CD4-positive, alpha-beta T cell treated with Interleukin-21 for 1 hour (primary cell): ENCODE measurements at regions not wholly inside any gene's neighbourhood (a gene's known extent, or its start where the extent isn't known, plus 50 kb on each side); places are given as distances from the start of the nearest gene placed in this dataset.
"Not testable (repeated sequence)": the region's sequence is repeated elsewhere in the genome, so short reads cannot be mapped to it uniquely, and the experiment has no call there.

ENCODE experiments used
- DNase-seq: peaks from one replicate; pipeline ENCODE4 v3.0.0-alpha.2; 2020

DNA sequence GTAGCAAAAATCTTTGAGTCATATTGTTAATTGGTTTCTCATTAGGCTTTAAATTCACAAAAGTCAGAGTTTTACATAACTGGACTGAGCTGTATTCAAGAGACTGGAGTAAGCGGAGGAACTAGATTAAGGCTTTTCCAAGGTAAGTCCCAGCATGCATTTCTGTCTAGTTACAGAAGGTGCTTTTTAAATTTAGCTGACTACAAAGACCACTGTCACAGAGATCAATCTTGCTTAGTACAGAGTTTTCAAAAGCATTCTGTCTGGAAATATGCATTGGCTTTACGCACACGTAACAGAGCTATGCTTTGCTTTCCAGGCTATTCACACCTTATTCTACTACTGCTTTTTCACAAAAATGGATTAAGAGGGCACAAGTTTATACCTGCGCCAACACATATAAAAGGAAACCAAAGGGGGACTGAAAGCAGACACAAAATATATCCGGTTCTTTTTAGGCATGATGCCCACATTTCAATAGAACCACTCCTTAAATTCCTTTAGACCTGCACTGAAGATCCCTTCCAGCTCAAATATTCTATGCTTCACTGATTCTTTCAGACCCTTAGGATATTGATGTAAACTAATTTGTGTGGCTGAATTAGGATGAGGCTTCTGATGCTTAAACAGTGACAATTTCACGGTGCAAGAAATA is 560.7 kb upstream of the CRIM1 start:
- DNase-seq: no peak

- DNase-seq: no peak
Observed at GRCh38 chr2:35790292-35790691, 565.3 kb upstream of the CRIM1 start.

DNA sequence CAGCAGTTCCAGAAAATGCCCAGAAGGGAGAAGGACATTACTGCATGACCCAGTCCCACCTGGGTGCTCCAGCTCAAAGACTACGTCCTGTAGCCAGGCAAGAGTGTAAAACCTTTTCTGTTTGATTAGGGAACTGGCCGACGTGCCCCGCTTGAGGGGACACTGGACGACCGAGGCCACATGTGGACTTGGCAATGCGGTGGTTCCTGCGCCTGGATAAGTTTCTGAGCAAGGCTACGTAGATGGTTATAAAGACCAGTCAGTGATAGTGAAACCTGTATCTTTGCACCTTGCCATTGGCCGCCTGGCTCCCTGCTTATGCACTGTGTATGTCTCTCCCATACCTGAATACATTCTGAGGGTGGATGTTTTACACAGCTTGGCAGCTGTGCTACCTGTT is 567.0 kb upstream of the CRIM1 start:
- no peak for DNase-seq

DNA sequence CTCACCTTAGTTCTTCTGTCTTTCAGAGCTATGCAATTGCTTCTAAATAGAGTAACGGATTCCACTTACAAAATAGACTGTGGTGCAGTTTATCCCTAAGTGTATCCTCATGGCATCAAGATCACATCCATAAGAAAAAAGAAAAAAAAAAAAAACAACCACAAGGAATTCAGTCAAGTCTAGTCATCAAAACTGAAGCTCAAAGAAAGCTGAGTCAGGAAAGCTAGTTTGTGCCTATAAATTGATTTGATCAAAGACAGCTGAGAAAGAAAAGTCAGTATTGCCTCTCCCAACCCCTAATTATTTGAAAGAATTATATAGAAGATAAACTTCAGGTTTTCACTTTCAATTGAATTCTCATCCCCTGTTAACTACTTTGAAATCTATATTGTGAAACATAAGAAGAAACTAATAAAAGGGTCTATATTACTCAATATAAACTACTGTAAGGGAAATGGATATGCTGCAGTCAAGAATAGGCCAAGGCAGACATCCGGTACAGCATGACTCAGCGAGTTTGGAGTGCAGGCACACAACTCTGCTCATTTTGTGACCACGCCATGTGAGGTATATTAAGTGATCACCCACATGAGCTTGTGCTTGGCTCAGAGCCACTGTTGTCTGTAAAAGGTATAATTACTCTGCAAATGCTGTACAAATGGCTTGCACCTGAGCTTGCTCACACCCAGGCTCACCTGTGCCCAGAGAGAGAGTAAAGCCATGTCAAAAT is 568.1 kb upstream of the CRIM1 start:
- DNase-seq: no peak

DNA sequence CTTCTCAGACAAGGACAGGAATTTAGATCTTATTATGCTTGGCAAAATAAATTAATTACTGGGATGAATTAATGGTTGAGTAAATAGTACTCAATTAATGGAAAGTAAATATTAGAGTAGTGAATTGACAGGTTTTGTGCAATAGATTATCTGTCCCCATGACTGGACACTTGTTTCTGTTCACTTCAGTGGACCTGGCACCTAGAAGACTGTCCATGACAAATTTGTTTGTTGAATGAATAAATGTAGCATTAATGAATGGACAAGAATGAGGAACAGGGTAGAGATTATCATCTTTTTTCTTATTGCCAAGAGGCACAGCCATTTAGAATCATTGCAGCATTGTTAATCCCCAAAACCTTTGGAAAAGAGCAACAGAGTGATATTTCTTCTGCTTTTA is 570.0 kb upstream of the CRIM1 start:
- DNase-seq: no peak

DNA sequence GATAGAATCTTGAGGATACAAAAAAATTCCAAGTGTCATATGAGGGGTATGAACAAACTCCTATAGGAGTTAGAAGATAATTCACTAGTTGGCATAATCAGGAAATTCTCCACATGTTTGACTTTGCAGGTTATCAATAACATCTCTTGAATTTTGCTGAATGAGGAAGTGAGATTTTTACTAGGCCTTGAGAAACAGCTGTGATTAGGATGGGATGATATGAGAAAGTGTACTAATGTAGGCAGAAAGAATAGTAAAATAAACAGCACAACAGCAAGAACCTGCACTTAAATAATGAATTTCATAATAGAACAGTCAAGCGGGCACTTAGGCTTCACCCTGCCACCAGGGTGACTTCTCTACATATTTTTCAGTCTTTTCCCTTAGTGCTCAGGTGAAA is 570.8 kb upstream of the CRIM1 start:
- no peak for DNase-seq

DNA sequence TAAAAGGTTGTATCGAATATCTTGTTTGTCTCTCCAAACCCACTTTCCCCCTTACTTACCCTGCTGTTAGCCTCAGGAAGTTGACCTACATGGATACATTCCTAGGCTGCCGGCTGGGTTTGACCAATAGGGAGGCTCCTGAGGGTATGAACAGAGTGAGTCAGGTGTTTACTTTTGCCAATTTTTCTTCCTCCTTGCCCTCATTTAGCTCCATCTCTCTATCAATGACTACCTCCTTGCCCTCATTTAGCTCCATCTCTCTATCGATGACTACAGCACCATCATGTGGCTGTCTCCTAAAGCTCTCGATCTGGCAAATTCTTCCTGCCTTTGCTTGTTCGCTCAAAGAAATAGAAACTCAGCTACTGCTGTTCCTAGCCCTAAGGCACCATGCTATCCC is 571.9 kb upstream of the CRIM1 start:
- DNase-seq: no peak

GRCh38 chr2:35741556-35741955 is 614.0 kb upstream of the CRIM1 start:
- DNase-seq: no peak

DNA sequence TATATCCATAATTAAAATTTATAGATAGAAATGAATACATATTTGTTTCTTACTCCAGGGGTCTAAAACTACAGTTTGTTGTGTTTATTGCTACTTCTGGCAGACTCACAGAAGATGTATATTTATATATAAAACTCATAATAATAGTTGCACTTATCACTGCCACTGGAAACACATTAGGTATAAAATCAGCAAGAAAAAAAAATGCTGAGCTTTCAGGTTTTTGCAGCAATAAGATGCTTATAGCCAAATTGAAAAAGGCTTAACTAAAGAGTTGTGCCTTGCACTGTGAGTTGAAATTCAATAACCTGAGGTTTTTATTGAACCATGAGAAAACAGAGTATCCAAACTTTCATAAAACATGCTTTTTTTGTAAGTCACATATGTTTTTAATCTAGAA is 623.9 kb upstream of the CRIM1 start:
- no peak for DNase-seq

GRCh38 chr2:35714883-35715282 is 640.7 kb upstream of the CRIM1 start:
- no peak for DNase-seq

DNA sequence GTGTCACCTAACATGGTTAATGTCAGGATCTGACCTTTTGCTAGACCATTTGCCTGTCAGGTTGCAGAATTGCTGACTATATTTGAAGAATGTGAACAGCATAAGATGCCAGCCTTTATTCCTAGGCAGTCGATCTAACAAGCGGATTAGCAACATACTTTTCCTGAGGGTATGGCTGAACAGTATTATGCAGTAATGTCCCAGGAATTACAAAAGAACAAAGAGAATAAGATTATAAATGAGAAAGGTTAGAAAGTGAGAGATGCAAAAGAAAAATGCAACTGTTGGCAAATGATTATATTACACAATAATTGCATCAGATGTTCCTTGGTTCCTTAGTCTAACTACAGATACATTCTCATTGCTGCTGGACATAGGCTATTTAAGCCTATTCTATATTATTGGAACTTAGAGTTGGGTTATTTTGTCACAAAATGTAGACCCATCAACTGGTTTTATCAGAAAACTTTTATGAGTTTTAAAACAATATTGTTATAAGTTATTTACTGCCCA is 647.1 kb upstream of the CRIM1 start:
- DNase-seq: no peak

DNA sequence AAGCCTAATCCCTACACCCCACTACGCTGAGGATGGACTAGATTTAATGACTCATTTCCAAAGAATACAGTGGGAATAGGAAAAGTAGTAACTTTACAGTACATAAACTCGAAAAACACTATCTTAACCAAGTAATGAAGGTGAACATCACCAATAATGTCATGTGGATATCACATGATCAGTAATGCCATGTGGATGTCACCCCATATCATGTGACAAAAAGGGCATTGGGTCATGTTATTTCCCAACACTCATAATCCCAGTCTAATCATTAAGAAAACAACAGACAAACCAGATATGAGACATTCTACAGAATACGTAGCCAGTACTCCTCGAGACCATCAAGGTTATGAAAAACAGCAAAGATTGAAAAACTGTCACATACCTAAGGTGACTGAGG is 667.3 kb upstream of the CRIM1 start:
- no peak for DNase-seq

DNA sequence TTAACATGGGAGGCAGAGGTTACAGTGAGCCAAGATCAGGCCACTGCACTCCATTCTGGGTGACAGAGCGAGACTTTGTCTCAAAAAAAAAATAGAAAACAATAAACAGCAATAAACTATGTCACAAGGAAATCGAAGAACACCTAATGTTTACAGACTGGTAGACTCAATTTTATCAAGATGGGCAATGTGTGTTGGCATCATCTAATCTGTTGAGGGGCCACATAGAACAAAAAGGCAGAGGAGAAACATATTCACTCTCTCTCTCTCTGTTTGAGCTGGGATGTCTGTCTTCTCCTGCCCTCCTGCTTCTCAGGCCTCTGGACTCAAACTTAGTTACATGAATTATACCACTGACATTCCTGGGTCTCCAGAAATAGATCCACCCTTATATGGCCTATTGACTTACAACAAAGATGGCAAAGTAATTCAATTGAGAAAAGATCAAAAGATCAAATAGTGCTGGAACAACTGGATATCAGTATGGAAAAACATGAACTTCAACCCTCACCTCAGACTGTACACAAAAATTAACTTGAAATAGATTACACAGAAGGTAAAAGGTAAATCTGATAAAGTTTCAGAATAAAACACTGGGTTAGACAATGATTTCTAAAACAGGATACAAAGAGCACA is 703.8 kb upstream of the CRIM1 start:
- DNase-seq: no peak

DNA sequence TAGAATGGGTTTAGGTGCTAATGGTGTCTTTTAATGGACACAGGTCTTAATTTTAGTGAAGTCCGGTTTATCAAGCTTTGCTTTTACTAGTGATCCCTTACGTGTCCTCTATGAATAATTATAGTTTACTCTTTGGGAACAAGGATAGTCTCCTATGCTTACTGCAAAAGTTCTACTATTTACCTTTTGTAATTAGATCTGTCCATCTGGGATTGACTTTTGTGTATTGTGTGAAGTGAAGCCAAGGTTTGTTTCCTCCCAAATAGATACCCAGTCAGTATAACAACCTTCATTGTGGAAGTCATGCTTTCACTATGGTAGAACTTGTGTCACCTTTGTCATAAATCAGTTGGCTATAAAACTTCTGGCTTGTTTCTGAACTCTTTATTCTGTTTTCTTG is 740.9 kb upstream of the CRIM1 start:
- no peak for DNase-seq

GRCh38 chr2:35606394-35606793 is 749.2 kb upstream of the CRIM1 start:
- DNase-seq: no peak

DNA sequence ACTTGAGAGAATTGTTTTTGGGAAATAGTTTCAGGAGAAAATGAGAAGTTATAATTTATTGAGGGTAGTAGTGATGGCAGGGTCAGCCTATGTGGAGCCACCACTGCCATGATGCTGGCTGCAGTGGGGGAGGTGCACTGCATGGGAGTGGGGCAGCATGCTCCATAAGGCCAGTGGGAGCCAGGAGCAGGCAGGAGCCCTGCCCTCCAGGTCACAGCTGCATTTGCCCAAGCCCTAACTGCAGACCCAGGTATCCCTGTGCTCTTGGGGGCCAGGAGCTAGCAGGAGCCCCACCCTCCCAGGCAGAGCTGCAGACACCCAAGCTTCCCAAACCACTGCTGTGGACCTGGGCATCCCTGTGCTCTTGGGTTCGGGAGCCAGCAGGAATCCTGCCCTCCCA is 757.3 kb upstream of the CRIM1 start:
- DNase-seq: no peak

DNA sequence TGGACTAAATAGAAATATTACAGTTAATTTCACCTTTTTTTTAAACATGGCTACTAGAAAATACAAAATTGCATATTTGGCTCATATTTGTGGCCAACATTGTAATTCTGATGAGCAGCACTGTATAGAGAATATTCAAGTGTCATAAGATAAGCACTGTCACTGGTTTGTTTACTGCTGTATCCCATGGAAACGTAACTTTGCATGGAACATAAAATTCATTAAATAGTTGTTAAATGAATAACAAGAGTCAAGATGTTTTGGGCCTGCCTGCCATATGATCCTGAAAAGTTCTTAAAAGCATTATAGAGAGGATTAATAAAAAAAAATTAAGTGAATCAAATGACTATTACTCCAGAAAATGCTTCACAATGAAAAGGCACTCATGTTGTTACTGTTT is 763.7 kb upstream of the CRIM1 start:
- DNase-seq: no peak

DNA sequence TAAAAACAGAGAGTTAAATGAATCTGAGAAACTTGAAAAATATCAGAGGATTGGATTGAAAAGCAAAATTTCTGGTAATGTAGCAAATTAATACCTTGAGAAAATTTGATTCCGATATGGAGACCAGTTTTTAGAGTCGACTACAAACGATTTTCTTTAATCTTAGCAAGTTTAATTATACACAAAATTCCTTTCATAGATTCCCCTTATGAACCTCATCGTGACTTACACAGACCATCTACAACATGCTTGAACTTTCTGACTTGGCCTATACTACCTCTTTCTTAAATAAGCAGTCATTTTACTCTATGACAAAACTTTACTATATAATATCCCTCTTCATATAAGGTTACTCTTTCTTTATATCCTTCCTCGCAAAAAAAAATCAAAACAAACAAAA is 769.6 kb upstream of the CRIM1 start:
- DNase-seq: no peak

- no peak for DNase-seq
Observed at GRCh38 chr2:35582637-35583036, 772.9 kb upstream of the CRIM1 start.

- DNase-seq: no peak
Observed at GRCh38 chr2:35580956-35581355, 774.6 kb upstream of the CRIM1 start.

DNA sequence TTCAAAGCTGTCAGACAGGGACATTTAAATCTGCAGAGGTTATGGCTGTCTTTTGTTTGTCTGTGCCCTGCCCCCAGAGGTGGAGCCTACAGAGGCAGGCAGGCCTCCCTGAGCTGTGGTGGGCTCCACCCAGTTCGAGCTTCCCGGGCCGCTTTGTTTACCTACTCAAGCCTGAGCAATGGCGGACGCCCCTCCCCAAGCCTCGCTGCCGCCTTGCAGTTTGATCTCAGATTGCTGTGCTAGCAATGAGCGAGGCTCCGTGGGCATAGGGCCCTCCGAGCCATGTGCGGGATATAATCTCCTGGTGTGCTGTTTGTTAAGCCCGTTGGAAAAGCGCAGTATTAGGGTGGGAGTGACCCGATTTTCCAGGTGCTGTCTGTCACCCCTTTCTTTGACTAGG is 787.0 kb upstream of the CRIM1 start:
- DNase-seq: not testable (repeated sequence)

DNA sequence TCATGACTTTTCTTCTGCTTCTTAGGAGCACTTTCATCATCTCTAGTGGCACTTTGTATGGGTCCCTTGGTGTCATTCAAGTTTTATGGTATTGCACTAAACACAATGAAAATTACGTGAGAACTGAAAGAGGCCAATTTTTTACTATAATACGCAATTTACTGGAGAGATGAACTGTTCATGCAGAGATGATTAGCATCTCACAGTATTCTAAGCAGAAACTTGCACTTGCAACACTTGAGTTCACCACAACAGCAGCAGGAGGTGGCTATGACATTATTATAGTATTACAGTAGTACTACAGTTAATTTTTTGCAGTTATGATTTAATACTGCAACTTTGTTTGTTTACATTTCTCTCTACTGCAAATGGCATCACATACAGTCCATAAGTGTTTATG is 793.1 kb upstream of the CRIM1 start:
- no peak for DNase-seq

DNA sequence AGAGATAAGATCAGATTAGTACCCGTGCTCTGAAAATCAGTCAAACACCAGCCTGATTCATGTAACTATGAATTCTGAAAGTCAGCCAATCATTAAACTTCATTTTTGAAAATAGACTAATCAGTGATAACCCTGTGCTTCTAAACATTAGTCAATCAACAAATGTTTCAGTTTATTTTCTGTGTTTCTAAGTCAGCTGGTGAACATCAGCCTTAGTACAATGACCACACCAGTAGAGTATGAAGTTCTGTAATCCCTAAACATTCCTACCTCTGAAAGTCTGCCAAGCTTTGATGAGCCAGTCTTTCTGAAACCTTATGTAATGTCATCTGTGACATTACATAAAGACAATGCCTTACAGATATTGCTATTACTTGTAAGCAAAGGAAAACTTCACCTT is 807.4 kb upstream of the CRIM1 start:
- no peak for DNase-seq

- DNase-seq: no peak
Observed at GRCh38 chr2:35545301-35545700, 810.3 kb upstream of the CRIM1 start.
